ENCODE measurements at regions not wholly inside any gene's neighbourhood (a gene's known extent, or its start where the extent isn't known, plus 50 kb on each side); places are given as distances from the start of the nearest gene placed in this dataset.
A peak's percentile ranks its signal among the peaks of the same experiment; 100 is the strongest.
"Not testable (repeated sequence)": the region's sequence is repeated elsewhere in the genome, so short reads cannot be mapped to it uniquely, and the experiment has no call there.

DNA sequence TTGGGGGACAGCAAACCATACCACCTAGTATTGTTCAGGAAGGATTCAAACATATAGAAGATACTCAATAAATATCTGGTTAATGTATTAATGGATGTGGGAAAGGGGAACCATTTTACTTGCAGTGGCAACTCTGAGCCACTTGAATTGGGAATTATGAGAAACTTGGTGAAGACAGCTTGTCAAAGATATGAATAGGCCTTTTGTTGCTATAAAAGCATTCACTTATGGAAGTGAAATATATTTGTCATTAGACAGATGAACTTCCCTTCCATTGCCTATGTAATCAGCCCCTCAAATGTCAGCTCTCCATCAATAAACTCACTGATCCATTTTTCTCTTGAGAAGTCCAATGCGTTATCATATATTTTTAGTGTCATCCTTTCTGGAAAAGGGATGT is 56.1 kb downstream of the GPR85 start:
- DNase-seq (ENCODE audit: extremely low read depth, low read depth) = no peak

DNA sequence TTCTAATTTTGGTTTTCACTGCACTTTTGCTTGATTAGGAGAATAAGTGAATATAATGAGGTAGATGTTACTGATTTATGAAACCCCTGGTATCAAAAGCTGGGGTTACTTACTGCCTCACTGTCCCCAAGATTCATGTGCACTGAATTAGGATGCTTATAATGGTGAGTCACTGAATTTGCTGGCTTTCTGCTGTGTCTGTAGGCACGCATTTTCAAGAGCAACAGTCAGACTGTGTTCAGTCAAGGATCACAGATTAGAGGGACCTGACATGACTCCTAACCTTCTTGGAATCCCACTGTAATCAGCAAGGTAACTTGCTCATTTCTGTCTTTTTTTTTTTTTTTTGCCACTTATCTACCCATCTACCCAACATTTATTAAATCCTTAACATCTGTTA is 59.7 kb downstream of the GPR85 start:
- no peak for DNase-seq (ENCODE audit: extremely low read depth, low read depth)

DNA sequence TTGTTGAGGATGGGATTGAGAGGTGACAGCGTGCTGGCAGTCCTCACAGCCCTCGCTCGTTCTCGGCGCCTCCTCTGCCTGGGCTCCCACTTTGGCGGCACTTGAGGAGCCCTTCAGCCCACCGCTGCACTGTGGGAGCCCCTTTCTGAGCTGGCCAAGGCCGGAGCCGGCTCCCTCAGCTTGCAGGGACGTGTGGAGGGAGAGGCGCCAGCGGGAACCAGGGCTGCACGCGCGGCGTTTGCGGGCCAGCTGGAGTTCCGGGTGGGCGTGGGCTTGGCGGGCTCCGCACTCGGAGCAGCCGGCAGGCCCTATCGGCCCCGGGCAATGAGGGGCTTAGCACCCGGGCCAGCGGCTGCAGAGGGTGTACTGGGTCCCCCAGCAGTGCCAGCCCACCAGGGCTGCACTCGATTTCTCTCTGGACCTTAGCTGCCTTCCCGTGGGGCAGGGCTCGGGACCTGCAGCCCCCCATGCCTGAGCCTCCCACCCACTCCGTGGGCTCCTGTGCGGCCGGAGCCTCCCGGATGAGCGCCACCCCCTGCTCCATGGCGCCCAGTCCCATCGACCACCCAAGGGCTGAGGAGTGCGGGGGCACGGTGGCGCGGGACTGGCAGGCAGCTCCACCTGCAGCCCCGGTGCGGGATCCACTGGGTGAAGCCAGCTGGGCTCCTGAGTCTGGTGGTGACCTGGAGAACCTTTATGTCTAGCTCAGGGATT is 69.3 kb downstream of the GPR85 start:
- DNase-seq (ENCODE audit: extremely low read depth, low read depth) = not testable (repeated sequence)

- DNase-seq (ENCODE audit: extremely low read depth, low read depth) = peak; percentile 12
These were observed 71.5 kb downstream of the GPR85 start for GRCh38 chr7:113015034-113015645.

DNA sequence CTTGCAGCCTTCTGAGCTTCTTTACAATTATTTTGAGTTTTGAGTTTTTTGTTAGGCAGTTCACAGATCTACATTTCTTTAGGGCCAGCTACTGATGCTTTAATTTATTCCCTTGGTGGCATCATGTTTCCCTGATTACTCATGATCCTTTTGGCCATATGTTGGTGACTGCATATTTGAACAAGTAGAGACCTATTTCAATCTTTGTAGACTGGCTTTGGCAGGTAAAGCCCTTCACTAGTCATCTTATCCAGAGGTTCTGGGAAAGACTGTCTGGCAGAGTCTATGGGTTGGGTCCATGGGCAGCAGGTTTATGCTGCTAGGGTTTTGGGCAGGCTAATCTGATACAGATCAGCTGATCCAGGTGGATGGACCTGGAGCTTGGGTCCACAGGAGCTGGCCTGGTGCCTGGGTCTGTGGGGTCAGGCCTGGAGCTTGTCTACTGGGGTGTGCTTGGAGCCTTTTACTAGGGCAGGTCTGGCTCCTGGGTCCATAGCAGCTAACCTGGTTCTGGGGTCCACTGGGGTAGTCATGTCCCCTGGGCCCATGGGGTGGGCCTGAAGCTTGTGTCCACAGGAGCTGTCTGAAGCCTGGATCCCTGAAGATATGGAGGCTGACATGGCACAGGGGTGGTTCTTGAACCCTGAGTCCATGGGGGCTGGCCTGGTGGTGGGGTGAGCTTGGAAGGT is 72.7 kb downstream of the GPR85 start:
- no peak for DNase-seq (ENCODE audit: extremely low read depth, low read depth)

DNA sequence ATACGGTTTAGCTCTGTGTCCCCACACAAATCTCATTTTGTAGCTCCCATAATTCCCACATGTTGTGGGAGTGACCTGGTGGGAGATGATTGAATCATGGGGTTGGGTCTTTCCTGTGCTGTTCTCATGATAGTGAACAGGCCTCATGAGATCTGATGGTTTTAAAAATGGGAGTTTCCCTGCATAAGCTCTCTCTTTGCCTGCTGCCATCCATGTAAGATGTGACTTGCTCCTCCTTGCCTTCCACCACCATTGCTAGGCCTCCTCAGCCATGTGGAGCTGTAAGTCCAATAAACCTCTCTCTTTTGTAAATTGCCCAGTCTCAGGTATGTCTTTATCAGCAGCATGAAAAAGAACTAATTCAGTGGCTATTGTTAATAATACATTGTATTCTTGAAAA is 73.8 kb downstream of the GPR85 start:
- DNase-seq (ENCODE audit: extremely low read depth, low read depth) = not testable (repeated sequence)

DNA sequence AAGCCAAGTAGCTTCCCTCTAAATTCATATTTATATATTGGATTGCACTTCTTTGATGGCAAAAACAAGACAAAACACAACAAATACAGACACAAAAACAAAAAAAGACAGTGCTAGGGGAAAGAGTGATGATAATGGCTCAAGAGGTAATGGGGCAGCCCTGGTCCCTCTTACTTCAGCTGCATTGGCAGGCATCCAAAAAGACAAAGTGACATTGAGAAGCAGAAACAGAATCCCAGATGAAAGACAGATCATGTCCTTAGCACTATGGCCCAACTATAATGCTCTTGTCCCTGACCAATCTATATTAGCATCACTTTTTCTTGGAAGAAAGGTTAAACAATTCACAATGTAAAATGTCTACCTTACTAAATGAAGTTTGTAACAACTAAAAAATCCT is 76.2 kb downstream of the GPR85 start:
- DNase-seq (ENCODE audit: extremely low read depth, low read depth) = no peak

- DNase-seq (ENCODE audit: extremely low read depth, low read depth) = no peak
These were observed 77.9 kb downstream of the GPR85 start for GRCh38 chr7:113008755-113009154.

- no peak for DNase-seq (ENCODE audit: extremely low read depth, low read depth)
These were observed 81.7 kb downstream of the GPR85 start for GRCh38 chr7:113004726-113005454.

DNA sequence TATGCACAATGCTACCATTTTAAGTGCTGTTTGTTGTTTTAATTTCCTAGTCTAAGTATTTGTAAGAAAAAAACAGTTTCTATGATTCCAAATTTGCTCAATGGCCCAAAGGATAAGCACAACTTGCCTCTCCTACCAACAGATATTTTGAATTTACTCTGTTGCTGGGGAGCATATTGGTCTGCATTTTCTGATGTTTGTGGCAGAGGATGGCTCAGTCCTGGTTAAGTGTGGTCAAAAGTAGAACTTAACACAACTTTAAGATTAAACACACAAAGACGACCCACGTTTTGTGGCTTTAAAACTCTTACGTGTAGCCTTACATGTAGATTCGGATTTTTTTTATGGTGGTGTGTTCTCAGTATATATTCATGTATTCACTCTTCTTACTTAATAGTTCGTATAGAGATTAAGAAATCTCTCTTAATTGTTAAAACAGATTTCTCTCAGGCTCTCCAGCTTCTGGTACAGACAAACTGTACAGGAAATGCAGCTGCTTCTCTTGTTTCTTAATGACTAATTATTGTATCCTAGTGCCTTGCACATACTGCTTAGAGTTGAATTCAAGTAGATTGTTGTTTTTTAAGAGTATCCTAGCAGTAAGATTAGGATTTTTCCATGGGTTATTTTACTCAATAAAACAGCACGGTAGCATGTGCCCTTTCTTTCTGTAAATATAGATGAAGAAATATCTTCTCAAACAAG is 86.2 kb downstream of the GPR85 start:
- no peak for DNase-seq (ENCODE audit: extremely low read depth, low read depth)

DNA sequence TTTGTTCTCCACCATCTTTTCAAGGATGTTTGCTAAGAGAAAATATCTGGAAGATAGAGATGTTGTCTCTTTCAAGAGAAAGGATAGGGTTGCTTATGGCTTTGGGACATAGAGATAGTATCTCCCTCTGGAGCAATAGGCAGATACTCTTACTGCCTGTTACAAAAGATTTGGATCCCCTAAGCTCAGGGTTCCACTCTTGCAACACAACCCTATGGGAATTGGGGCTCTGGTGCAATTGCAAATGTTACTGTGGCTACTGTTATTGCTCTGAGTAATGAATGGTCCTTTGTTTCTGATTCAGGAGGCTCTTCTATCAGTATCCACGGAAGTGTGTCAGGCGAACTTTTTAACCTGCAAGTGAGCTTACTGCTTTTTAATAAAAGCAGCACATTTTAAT is 88.8 kb downstream of the GPR85 start:
- DNase-seq (ENCODE audit: extremely low read depth, low read depth) = no peak

DNA sequence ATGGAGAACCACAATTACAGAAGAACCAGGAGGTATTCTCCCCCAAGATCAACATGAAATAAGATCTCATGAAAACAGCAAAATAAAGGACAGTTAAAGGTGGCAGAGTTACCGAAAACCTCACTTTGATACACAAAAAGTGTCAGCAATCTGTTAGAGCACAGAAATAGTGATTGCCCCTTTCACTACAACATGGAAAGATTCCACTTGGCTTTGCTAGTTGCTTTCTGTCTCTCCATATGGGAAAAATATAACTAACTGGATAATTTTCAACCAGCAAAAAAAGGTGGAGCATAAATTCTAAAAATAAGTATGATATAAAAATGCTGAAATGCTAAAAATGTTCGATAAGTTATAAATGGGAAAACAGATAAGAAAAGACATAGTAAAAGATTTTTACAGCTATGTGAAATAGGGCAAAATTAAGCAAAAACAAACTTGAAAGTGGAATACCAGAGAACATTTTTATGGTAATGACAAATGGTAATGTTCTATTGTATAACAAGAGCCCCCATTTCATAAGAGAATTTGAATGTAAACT is 90.2 kb downstream of the GPR85 start:
- DNase-seq (ENCODE audit: extremely low read depth, low read depth) = no peak

DNA sequence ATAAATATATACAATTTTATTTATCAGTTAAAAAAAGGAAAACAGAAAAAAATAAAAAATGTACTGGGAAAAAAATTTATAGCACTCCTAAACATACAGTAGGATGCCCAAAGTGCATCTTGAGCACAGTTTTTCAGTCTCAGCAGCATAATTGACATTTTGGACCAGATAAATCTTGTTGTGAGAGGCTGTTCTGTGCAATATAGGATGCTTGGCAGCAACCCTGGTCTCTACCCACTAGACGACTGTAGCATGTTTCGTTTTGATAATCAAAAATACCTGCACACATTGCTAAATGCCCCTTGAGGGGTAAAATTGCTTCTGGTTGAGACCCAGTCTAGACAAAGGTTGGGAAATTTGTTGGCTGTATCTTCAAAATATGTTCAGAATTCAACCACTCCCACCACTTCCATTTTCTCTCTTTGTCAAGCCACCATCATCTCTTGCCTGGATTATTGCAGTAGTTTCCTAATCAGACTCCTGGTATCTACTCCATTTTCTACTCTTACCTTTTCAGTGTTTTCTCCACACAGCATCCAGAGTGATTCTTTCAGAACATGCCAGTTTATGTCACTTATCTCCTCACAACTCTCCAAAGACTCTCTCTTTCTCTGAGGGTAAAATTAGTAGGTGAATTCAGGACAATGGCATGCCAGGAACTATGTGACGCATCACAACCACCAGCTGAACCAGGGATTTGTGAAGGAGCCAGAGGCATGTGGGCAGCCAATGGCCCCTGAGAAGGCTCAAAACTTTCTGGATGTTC is 91.4 kb downstream of the GPR85 start:
- DNase-seq (ENCODE audit: extremely low read depth, low read depth) = no peak

DNA sequence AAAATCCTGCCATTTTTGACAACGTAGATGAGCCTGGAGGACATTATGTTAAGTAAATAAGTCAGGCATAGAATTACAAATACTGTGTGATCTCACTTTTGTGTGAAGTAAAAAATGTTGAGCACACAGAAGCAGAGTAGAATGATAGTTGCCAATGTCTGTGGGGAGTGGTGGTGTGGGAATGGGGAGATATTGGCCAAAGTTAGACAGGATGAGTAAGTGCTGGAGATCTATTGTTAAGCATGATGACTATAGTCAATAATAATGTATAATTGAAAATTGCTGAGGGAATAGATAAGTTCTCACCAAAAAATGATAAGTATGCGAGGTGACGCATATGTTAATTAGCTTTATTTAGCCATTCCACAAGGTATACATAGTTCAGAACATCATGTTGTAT is 92.0 kb downstream of the GPR85 start:
- DNase-seq (ENCODE audit: extremely low read depth, low read depth) = no peak

- DNase-seq (ENCODE audit: extremely low read depth, low read depth) = no peak
These were observed 96.0 kb downstream of the GPR85 start for GRCh38 chr7:112990624-112991023.

- DNase-seq (ENCODE audit: extremely low read depth, low read depth) = no peak
These were observed 97.1 kb downstream of the GPR85 start for GRCh38 chr7:112989531-112989930.

DNA sequence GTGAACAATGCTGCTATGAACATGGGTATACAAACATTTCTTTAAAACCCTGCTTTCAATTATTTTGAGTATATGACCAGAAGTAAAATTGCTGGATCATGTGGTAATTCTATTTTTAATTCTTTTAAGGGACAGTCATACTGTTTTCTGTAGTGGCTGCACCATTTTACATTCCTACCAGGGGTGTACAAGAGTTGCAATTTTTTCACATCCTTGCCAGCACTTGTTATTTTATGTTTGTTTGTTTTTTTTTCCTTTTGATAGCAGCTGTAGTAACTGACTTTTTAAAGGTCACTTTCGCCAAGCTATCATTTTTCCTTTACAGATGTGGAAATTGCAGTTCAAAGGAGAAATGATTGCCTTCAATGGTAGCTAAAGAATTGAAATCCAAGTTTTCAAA is 99.5 kb downstream of the GPR85 start:
- DNase-seq (ENCODE audit: extremely low read depth, low read depth) = no peak

DNA sequence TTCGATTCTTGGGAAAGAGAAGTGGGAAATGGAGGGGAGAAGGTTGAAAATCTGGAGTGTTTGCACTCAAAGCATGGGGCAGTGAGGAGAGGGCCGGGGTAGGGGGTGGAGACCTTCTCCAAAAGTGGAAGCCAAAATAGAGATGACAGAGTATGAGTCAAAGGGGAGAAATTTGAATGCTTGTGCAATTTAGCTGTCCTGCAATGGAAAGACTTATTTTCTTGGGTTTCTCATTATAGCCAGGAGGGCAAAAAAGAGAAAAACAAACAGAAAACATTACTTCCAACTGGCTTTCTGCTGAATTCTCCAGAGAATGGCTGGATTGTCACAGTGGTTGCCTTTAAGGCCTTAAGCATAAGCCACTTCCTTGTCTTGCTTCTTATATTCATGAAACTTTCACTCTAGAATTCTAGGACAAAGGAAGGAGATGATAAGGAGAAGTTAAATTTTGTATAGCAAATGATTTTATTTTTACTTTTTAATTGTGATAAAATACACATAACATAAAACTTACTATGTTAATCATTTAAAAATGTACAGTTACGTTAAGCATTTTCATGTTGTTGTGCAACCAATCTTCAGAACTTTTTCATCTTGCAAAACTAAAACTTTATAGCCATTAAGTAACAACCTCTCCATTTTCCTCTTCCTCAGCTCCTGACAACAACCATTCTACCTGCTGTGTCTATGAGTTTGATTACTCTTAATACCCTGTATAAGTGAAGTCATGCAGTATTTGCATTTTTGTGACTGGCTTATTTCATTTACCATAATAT is 100.2 kb downstream of the GPR85 start:
- DNase-seq (ENCODE audit: extremely low read depth, low read depth) = no peak

DNA sequence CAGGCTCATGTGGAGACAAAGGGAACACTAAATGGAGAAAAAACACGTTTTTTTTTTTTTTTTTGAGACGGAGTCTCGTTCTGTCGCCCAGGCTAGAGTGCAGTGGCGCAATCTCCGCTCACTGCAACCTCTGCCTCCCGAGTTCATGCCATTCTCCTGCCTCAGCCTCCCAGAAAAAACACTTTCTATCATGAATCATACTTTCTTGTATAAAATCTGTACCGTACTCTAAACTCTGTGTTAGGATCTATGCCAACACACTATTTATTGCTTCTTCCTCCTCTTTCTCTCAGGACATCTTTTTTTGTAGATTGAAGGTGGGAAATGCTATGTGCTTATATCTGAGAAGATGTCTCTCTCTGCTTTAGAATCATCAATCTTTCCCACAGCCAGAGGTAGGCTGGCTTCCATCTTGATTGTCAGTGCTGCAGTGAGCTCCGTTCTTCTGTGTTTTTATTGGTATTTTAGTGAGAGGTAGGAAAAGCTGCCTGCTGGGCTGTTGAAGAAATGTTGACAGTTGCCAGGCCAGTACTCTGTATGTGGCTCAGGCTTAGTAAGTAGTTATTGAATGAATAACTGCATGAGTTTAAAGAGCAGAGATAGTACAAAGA is 101.1 kb downstream of the GPR85 start:
- no peak for DNase-seq (ENCODE audit: extremely low read depth, low read depth)

Data from NCI-H460 (cell line).